Hepatic stellate cell (primary cell): ENCODE measurements at regions not wholly inside any gene's neighbourhood (a gene's known extent, or its start where the extent isn't known, plus 50 kb on each side); places are given as distances from the start of the nearest gene placed in this dataset.

Experiments
- DNase-seq: peaks from one replicate; pipeline ENCODE4 v3.0.0; 2011; ENCODE audit warnings: low spot score

DNA sequence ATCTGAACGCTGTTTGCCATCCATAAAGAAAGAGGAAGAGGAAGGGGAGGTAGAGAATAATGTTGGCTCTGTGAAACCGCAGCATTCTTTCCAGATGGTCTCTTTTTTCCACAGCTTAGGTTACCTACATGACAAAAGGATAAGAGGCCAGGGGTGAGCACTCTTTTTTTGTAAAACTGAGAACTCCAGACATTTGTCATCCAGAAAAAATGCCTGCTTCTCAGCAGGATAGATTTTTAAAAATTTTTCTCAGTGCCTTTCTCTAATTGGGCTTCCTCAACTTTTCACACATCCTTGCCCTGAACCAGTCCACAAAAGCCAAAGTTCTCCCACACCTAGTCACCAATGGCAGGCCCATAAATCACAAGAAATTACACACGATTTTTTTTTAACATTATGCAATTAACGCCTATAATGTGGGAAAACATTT is 158.1 kb upstream of the TENM3 start:
- no peak for DNase-seq

DNA sequence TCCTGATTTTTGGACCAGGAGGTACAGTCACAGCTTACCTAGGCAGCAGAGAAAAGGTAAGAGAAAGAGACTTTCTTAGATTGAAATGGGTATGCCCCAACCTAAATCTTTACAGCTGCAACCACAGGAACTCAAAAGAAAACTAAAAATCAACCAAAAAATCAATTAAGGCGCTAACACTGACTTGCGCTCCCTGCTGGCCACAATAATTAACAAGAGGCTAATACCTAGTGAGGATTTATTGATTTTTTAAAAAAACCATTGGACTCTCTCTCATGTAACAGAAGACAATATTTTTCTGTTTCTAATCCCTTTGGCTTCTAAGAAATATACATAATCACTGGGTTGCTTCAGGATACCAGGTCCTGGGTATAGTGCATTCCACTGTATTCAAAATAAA is 153.9 kb upstream of the TENM3 start:
- no peak for DNase-seq

DNA sequence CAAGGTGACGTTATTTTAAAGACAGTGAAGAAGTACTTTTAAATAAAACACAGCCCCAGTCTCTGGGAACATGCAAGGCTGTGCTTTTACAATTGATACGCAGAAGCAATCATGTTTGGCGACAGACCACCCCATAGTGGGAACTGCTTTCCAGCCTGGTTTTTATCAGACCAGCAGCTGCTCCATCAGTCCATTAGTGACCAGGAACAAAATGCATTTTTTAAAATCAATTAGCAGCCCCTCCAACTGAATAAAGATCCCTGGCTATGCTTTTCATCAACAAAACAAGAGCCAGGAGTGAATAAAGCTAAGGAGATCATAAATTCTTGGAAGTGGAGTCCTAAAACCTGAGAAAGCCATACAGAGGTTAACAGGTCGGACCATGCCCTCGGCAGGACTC is 153.0 kb upstream of the TENM3 start:
- no peak for DNase-seq

DNA sequence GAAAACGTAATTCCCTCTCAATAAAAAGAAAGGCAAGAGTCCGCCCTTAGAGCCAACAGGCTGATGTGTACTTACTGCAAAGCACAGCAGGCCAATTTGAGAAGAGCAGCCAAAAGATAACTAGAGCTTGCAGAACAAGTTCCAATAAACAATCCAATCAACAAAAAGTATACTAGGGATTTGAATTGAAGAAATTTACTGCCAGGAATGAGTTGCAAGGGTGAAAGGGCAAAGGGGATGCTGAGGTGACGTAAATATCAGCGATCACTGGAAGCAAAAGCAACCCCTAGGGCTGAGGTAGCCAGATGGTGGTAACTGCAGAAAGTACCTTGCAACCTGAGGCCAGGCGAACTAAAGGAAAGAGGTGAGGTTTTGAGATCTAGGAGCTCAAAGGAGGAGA is 152.1 kb upstream of the TENM3 start:
- no peak for DNase-seq

DNA sequence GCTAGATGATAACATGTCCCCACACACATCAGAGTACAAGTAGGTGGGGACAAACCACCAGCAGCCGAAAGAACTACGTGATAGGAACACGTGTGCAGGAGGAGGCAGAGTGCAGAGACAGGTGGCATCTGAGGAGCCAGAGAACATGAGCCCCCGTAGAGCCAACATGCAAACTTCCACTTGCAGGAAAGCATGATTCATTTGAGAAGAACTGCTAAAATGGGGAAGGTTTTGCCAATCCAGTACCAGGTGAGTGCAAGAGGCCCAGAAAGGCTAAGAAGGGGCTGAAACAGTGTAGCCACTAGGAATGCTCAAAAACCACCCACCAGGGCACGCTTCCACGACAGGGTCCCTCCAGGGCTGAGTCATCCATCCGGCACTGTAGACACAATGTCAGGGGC is 149.8 kb upstream of the TENM3 start:
- DNase-seq, result no peak

DNA sequence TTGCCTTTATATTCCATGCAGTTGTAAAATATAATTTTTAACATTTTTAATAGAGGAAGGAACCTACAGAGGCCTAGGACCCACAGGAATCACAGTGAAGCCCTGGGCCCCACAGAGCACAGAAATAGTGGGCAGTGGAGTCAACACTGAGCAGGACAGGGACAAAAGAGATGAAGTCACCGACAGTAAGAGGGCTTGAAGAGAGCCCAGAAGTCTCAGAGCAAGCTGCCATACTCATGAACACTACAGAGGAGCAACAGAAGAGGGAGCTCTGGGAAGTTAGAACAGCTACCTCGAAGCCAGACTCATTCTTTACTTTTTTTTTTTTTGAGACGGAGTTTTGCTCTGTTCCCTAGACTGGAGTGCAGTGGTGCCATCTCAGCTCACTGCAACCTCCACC is 149.3 kb upstream of the TENM3 start:
- no peak for DNase-seq

DNA sequence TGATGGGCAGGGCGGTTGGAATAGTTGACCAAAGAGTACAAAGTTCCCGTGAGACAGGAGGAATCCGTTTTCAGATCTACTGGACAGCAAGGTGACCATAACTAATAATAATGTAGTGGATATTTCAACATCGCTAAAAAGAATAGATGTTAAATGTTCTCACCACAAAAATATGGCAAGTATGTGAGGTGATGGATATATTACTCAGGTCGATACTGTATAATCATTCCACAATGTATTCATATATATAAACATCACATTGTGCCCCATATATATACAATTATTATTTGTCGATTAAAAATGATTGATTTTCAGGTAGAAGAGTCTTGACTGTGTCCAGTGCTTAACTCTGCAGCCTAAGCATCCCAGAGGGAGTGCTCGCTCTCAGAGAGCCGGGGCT is 141.6 kb upstream of the TENM3 start:
- DNase-seq, result no peak

DNA sequence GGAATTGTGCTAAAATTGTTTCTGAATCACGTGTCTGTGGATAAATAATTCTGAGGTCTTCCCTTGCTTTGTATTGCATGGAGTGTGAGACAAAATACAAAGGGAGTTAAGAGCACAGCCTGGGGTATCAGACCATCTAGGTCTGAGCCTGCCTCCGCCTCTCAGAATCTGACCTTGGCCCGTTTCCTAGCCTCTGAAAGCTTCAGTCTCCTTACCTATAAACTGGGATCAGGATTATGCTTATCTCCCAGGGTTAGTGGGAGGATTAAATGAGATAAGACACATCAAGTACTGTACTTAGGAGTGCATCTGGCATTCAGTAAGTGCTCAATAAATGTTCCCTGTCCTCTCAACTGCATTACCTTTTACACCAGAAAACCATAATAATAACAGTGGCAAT is 140.6 kb upstream of the TENM3 start:
- no peak for DNase-seq

DNA sequence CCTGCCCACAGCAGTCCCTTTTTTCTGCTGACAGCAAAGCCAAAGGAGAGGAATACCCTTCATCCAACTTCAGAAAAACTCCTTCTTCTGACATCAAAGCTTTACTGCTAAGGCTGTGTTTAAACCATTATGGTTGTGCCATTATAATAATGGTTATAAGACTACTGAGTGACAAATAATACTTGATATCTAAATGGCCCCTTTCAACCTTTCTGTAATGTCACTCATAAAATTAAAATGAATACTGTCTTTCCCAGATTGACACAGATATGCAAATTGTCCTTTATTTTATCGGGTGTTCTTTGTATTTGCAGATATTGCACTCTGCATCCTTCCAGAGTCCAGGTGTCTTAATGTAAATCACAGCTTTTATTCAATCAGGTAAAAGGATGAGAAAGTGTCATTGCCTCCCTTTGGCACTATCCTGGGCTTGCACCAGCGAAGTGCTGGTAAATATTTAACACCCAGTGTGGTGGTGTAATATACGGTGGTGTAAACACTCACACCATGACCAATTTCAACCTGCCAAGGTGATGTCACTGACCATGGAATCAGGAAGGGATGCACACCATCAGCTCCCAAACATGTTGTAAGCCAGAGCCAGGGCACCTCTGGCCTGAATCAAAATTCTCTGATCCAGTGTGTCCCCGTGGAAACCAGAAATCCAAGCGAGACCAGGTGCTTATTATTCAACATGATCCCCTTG is 139.4 kb upstream of the TENM3 start:
- no peak for DNase-seq

DNA sequence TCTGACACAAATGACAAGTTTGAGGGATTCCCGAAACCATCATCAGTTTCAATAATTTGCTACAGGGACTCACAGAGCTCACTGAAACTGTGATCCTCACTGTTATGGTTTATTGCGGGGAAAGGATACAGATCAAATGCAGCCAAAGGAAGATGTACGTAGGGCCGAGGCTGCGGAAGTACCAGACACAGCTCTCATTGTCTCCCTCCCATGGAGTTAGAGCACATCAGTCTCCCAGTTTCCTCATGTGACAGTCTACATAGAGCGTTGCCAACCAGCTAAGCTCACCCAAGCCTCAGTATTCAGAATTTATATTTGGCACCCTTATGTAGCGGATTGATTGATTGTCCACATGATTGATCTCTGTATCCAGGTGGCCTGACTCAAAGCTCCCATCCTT is 137.8 kb upstream of the TENM3 start:
- DNase-seq, result no peak

DNA sequence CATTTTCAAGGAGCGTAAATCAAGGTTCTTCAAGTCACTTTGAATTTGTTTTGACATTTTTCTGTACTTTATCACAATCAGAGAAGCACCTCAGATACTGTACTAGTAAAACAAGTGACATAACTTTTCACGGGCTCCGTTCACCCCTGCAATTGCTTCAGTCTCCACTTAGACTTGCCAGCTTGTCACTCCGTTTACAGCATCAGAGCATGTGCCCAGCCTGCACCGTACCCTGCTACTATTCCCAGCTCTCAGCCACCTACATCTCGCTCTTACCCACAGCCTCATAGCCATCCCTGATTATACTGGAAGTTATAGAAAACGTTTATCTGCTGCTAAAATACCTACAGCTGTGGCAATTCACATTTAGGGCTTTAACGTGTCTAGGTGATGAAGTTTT is 135.3 kb upstream of the TENM3 start:
- no peak for DNase-seq

DNA sequence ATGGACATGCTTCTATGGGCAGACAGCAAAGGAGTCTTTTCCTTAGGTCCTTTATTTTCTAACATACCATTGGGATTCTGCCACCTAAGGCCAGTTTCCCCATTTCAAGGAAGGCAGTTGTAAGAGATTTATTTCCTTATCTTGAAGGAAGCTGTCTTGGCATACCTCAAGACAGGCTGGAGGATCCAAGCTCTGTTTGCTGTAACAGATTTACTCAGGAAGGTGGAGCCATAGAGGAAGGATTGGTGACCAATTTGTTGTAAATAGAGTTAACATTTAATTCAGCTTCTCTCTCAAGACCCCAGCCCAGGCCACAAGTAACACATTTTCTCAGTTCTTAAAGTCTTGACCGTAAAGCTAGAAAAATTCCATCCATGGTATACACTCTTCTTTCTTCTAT is 131.6 kb upstream of the TENM3 start:
- DNase-seq, result no peak

DNA sequence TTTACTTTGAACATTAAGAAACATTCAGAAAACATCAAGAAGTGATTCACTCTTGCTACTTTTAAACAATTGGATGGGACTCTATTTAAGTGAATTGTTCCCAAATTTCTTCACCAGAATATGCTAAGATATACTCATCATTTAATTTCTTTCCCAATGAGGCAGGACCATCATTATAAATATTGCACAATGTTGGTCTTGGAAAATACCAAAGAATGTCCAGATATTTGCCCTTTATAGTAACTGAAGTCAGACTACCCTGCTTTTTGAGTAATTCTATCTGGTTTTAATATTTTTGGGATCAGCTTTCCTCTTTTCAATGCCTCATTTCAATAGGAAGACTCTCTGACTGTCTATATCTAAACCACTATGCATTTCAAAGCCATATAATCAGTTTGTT is 129.4 kb upstream of the TENM3 start:
- DNase-seq, result no peak

DNA sequence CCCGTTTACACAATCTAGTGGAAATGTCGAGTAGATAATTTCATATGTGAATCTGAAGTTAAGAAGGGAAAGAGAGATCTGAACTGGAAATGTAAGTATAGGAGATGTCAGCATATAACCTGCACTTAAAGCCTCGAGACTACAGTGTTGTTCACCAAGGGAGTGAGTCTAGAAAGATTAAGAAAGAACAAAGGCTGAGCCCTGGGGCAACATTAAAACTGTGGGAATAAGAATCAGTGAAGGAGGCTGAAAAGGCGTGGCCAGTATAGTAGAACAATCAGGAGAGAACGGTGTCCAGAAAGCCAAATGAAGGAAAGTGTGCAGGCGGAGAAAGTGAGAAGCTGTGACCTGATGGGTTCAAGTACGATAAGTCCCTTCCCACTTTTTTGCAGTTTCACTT is 118.8 kb upstream of the TENM3 start:
- no peak for DNase-seq

DNA sequence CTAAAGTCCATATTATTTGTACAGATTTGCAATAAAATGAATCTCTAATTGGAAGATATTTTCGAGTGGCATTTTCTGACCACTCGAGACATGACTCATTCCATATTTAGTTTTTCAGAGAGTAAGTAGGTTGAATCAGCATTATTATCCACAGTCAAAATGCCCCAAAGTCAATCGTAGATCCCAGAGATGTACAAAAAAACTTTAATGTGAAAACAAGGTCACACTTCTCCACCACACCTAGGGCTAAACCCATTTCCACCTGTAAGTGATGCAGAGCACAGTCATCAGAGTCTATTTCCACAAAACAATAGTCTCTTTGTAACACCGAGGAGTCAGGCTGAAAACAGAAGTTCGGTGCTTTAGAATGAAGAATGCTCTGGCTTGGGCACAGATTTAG is 117.1 kb upstream of the TENM3 start:
- no peak for DNase-seq

DNA sequence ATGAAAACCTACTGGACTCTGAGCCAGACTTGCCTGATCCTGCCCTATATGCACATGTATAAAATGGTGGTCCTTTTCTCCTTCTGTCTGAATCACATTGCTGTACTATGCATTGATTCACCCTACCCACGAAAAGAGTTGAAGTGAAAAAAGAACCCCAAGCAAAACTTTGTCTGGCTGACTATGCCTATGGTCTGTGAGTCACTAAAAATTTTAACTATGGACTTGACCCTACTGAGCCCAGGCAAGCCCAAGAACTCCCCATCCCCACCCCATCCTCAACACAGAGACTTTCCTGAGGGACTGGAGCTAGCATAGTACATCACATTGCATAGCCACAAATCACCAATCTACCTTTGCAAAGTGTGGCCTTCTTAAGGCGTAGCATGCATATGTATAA is 116.6 kb upstream of the TENM3 start:
- DNase-seq, result no peak

DNA sequence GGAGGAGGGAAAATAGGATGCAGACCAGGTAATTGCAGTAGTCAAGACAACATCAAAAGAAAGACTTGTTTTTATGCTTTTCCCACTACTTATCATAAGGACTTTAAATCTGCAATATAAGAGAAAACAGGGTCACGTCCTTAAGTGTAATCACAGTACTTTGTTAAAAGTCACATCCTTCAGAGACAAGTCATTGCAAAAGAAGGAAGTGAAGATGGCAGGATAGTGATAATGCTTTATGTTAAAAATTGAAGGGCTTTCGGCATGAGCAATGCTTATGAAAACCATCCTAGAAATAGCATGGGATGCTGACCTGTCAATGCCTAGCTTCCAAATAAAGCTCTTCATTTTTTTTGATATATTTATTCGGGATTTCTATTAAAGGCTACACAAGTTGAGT is 110.2 kb upstream of the TENM3 start:
- no peak for DNase-seq

DNA sequence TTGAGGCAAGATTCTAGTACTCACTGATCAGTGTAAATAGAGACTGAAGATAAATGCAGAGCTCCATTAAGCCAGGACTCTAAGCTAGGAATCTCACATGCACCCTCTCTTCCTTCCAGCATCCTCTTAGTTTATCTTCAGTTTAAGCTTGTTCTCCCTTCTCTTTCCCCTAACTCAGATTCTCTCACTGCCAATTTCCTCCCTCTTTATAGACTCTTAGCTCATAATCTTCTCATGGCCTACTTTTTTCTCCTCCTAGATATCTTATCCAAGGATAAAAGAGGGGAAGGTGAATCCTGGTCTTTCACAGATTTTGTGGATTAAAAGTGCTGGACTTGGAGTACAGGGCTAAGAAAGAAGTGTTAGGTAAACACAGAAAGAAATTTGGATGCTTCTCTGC is 108.9 kb upstream of the TENM3 start:
- no peak for DNase-seq

DNA sequence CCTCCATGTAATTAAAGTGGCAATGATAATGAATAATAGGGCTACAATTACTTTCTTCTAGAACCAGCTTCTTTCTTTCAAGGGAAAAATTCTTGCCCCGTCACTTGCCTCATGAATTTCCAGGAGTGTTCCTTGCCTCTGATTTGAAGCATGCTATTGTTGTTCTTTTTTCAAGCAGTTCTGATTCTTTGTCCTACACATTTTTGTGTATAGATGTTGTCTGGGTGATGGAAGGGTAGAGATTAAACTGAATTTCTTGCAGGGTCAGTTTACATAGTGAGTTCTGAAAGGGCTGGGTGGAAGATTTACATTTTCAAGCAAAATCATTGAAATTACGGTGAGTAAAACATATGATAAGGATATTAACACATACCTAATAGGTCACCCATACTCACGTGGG is 107.0 kb upstream of the TENM3 start:
- no peak for DNase-seq

DNA sequence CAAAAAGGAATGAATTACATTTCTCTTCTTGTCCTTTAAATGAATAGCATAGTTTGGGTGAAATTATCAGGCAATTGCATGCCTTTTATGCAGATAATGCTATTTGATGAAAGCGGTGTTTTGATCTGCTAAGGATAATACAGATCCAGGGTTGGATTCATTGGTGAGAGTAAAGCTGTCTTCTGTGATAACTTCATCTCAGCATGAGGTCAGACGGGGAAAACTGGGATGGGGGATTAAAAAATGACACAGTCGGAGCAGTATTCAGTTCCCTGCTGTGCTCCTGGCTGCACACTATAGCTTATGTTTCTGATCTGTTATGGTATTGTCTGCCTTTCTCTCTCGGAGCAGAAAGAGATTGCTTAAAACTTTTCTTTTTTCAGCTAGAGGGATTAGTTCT is 105.9 kb upstream of the TENM3 start:
- no peak for DNase-seq

DNA sequence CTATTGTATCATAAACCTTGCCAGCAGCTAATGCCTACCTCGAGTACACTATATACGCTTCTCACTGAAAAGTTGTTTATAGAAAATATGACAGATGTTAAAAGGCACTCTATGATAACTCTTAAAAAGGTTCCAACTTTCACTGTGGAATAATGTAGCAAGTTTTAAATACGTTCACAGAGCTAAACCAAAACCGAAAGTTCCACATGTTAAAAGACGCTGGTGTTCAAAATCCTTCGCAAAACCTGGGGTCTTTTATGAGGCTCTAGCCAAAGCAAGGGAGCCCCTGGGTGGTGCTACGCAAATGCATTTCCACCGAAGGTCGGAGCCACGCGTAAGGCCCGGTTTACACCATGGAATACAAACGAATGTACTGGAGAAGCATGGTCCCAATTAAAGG is 103.7 kb upstream of the TENM3 start:
- no peak for DNase-seq

DNA sequence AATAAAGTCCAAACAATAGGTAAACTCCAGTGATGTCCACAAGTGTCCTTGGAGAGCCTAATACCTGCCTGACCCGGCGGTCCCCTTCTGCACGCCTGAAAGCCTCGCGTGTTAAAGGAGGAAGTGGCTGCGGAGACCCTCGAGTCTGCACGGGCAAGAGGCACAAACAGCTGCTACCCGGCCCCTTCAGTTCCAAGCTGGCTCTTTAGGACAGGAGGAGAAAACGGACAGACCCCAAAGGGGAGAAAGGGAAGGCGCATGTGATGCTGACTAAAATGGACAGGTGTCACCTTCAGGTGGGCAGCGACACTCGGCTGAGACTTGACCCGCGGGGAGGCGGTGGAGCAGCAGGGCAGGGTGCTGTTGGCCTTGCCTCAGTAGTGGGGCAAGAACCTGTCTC is 102.7 kb upstream of the TENM3 start:
- DNase-seq, result no peak

DNA sequence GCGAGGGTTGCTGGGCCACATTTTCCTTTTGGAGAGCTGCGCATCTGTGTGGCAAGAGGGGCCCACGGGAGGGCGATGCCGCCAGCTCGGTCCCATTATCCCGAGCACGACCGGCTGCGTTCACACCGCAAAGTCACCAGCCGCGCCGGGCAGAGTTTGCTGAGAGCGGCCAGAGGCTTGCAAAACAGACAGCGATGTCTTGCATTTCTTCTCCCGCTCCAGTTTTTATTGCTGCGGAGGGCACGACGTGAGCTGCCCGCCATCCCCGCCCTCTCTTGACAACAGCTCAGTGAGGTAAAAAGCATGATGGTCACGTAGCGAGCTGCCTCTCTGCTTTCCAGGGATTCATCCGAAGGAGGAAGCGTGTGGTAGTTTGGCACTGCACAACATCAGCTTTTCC is 102.1 kb upstream of the TENM3 start:
- no peak for DNase-seq

DNA sequence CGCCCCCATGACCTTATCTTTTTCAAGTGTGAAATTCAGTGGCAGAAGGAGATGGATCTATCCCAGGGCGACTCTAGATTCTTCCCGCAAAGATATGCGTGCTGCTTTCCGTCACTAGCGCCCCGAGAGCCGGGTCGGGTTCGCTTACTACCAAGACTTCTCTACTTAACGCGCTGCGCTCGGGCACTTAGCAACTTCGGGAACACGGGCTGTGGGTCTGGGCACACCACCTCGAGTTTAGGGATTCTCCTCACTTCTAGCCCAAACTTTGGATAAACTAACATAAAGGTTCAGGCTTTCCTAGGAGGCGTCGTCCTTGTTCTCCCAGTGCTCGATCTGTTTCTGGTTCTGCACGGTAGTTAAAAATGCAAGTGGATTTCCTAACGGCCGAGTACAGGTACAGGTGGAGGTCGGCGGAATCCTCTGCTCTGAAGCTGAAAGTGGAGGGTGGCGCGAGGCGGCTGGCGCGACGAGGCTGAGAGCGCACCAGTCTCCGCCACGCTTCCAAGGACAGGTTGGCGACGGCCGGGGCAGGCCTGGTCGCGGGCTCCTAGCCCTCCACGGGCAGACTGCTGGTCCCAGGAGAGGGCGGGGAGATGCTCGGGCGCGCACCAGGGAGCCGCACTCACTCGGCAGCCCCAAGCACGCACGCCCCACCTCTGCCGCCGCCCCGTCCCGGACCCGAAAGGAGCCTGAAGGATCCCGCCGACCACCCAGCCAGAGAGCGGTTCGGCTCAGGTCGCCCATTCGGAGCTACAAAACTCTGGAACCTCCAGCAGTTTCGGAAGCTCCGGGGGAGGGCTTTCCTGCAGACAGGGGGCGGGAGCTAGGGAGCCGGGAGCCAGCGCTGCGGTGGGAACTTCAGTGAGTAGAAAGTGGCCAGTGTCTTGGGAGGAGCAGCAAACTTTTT is 100.8 kb upstream of the TENM3 start:
- DNase-seq, result no peak
